ENCODE measurements at regions not wholly inside any gene's neighbourhood (a gene's known extent, or its start where the extent isn't known, plus 50 kb on each side); places are given as distances from the start of the nearest gene placed in this dataset.

- TF ChIP-seq CTCF (tag by site-specific recombination; IDR thresholded peaks at IDR 0.05) (no peak), PBX3 (CRISPR knock-in tag; IDR thresholded peaks at IDR 0.05) (no peak), ZNF704 (tag by site-specific recombination; IDR thresholded peaks at IDR 0.05) (no peak), ZNF544 (tag by site-specific recombination; IDR thresholded peaks at IDR 0.05) (no peak), ZNF362 (tag by site-specific recombination; IDR thresholded peaks at IDR 0.05) (no peak), REST (tag by site-specific recombination; IDR thresholded peaks at IDR 0.05) (no peak), ZBTB1 (tag by site-specific recombination; IDR thresholded peaks at IDR 0.05) (no peak), ZSCAN30 (tag by site-specific recombination; IDR thresholded peaks at IDR 0.05) (no peak), ZNF624 (tag by site-specific recombination; IDR thresholded peaks at IDR 0.05) (no peak), ZNF202 (tag by site-specific recombination; IDR thresholded peaks at IDR 0.05; ENCODE audit: borderline replicate concordance) (no peak)
These were observed 153.8 kb downstream of the MTHFS start for GRCh38 chr15:79743032-79743431.
